GM23248 (cell line): ENCODE measurements at regions not wholly inside any gene's neighbourhood (a gene's known extent, or its start where the extent isn't known, plus 50 kb on each side); places are given as distances from the start of the nearest gene placed in this dataset.

Experiments used
- EZH2 ChIP-seq: fragments of 200-600 bp; sonication (generic); IDR thresholded peaks from 2 replicates; pipeline ENCODE4 v1.6.1; 2018; ENCODE audit warnings: antibody characterized with exemption, mild to moderate bottlenecking; ENCODE audit not compliant: insufficient read depth, poor library complexity, severe bottlenecking
- EZH2phosphoT487 ChIP-seq: fragments of 200-600 bp; sonication (generic); IDR thresholded peaks from 2 replicates; pipeline ENCODE4 v1.6.1; 2018; ENCODE audit warnings: antibody characterized with exemption, moderate library complexity, mild to moderate bottlenecking, low read depth; ENCODE audit not compliant: insufficient read depth

DNA sequence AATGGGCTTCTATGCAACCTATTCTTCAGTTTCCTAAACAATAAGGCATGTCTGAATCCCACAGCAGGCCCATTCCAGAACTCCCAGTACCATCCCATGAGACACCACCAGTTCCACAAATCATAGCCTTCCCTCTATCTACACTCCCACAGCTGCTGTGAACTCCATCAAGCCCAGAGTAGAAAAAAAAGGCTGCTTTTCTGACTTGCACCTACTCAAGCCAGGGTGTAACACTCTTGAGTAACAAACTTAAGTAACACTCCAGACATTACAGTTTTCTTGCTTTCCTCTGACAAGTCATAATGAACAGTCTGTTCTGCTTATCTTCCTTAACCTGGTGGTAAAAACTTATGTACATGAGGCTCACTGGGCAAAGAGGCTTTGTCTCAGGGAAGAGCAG lies 283.1 kb downstream of the NFKBIZ start:
- TF ChIP-seq EZH2: no peak
- no peak for TF ChIP-seq EZH2phosphoT487
